OCI-LY1 (cell line): ENCODE measurements at regions not wholly inside any gene's neighbourhood (a gene's known extent, or its start where the extent isn't known, plus 50 kb on each side); places are given as distances from the start of the nearest gene placed in this dataset.

Source experiments
- H2AFZ ChIP-seq: fragments of 200-600 bp; sonication (generic), shearing (Covaris generic); 2 replicates; pipeline ENCODE4 v1.6.0; 2014; ENCODE audit warnings: antibody characterized with exemption, mild to moderate bottlenecking, low read length
- H3F3A ChIP-seq: fragments of 200-600 bp; sonication (generic), shearing (Covaris generic); 2 replicates; pipeline ENCODE4 v1.6.0; 2014; ENCODE audit warnings: mild to moderate bottlenecking, antibody characterized with exemption, low read length, moderate library complexity; ENCODE audit not compliant: insufficient read depth
- H3K27ac ChIP-seq: fragments of 200-600 bp; sonication (generic); 2 replicates; pipeline ENCODE4 v1.5.1; 2014; ENCODE audit warnings: low read length, mixed run types, mild to moderate bottlenecking, low read depth; ENCODE audit not compliant: poor library complexity, severe bottlenecking
- H3K27me3 ChIP-seq: fragments of 200-600 bp; sonication (generic); 2 replicates; pipeline ENCODE4 v1.6.0; 2014; ENCODE audit warnings: antibody characterized with exemption, mild to moderate bottlenecking, low read length, moderate library complexity; ENCODE audit not compliant: insufficient read depth
- H3K36me3 ChIP-seq: fragments of 200-600 bp; sonication (generic); 2 replicates; pipeline ENCODE4 v1.6.1; 2014; ENCODE audit warnings: mild to moderate bottlenecking, antibody characterized with exemption, low read length, moderate library complexity, mixed read lengths; ENCODE audit not compliant: insufficient read depth
- H3K4me1 ChIP-seq: fragments of 200-600 bp; sonication (generic); 2 replicates; pipeline ENCODE4 v1.5.1; 2014; ENCODE audit warnings: mild to moderate bottlenecking, low read length, moderate library complexity; ENCODE audit not compliant: insufficient read depth, severe bottlenecking
- H3K4me2 ChIP-seq: fragments of 200-600 bp; sonication (generic), shearing (Covaris generic); 2 replicates; pipeline ENCODE4 v1.6.1; 2014; ENCODE audit warnings: low read length
- H3K4me3 ChIP-seq: fragments of 200-600 bp; sonication (generic); 2 replicates; pipeline ENCODE4 v1.5.1; 2014; ENCODE audit warnings: low read length, low read depth, mild to moderate bottlenecking, mixed read lengths; ENCODE audit not compliant: poor library complexity, severe bottlenecking
- H3K79me2 ChIP-seq: fragments of 200-600 bp; shearing (Covaris generic); 2 replicates; pipeline ENCODE4 v1.6.1; 2016; ENCODE audit warnings: mixed run types, low read length, mixed read lengths; ENCODE audit not compliant: insufficient read depth
- H3K9ac ChIP-seq: fragments of 200-600 bp; sonication (generic), shearing (Covaris generic); 2 replicates; pipeline ENCODE4 v1.6.1; 2014; ENCODE audit warnings: mild to moderate bottlenecking, low read length, mixed read lengths
- H3K9me2 ChIP-seq: fragments of 200-600 bp; sonication (generic), shearing (Covaris generic); 2 replicates; pipeline ENCODE4 v1.6.1; 2014; ENCODE audit warnings: low read depth, mild to moderate bottlenecking, low read length, mixed read lengths
- H3K9me3 ChIP-seq: fragments of 200-600 bp; shearing (Covaris generic); 2 replicates; pipeline ENCODE4 v1.6.1; 2014; ENCODE audit warnings: low read length, mixed read lengths
- H4K20me1 ChIP-seq: fragments of 200-600 bp; sonication (generic), shearing (Covaris generic); 2 replicates; pipeline ENCODE4 v1.6.0; 2016; ENCODE audit warnings: mild to moderate bottlenecking, low read length; ENCODE audit not compliant: insufficient read depth
- CTCF ChIP-seq: fragments of 200-600 bp; sonication (generic), shearing (Covaris generic); IDR thresholded peaks from 2 replicates; pipeline ENCODE4 v1.5.1; 2017; ENCODE audit warnings: mild to moderate bottlenecking, antibody characterized with exemption, low read length, moderate library complexity, mixed read lengths
- EZH2 ChIP-seq: fragments of 200-600 bp; sonication (generic), shearing (Covaris generic); IDR thresholded peaks from 2 replicates; pipeline ENCODE4 v1.8.0; 2017; ENCODE audit warnings: borderline replicate concordance, mixed run types, mild to moderate bottlenecking, antibody characterized with exemption, low read length, moderate library complexity, mixed read lengths

GRCh38 chr16:6428861-6429260 is 903.8 kb upstream of the RBFOX1 start:
- Histone ChIP-seq H4K20me1 (no peaks in the 10 kb centered on the region), H3K9me2 (no peaks in the 10 kb centered on the region), H3K27me3 (no peaks in the 10 kb centered on the region), H3F3A (no peaks in the 10 kb centered on the region), H3K4me2 (no peak overlapping the region), H3K4me1 (no peaks in the 10 kb centered on the region), H3K36me3 (no peaks in the 10 kb centered on the region), H3K9ac (no peak overlapping the region), H3K27ac (no peak overlapping the region), H3K4me3 (no peak overlapping the region), H3K9me3 (no peaks in the 10 kb centered on the region), H2AFZ (no peak overlapping the region), H3K79me2 (no peaks in the 10 kb centered on the region)
- TF ChIP-seq CTCF (no peak), EZH2 (no peak)

- Histone ChIP-seq H2AFZ (no peak overlapping the region), H3K9ac (no peak overlapping the region), H4K20me1 (no peaks in the 10 kb centered on the region), H3K4me1 (no peaks in the 10 kb centered on the region), H3K27me3 (no peaks in the 10 kb centered on the region), H3K27ac (no peak overlapping the region), H3K4me2 (no peak overlapping the region), H3K4me3 (no peak overlapping the region), H3K9me3 (no peaks in the 10 kb centered on the region), H3K9me2 (no peaks in the 10 kb centered on the region), H3F3A (no peaks in the 10 kb centered on the region), H3K79me2 (no peaks in the 10 kb centered on the region), H3K36me3 (no peaks in the 10 kb centered on the region)
- TF ChIP-seq EZH2 (no peak), CTCF (no peak)
Measured at GRCh38 chr16:6427621-6428020, 905.0 kb upstream of the RBFOX1 start.

GRCh38 chr16:6407596-6407995 is 925.0 kb upstream of the RBFOX1 start:
- Histone ChIP-seq H3K79me2 (no peaks in the 10 kb centered on the region), H3K9ac (no peak overlapping the region), H3K9me3 (no peaks in the 10 kb centered on the region), H2AFZ (no peak overlapping the region), H3K4me1 (no peaks in the 10 kb centered on the region), H3K4me2 (no peak overlapping the region), H3K36me3 (no peaks in the 10 kb centered on the region), H4K20me1 (no peaks in the 10 kb centered on the region), H3K9me2 (no peaks in the 10 kb centered on the region), H3K27me3 (no peaks in the 10 kb centered on the region), H3K27ac (no peak overlapping the region), H3K4me3 (no peak overlapping the region), H3F3A (no peaks in the 10 kb centered on the region)
- TF ChIP-seq EZH2 (no peak), CTCF (no peak)
